CD4-positive, alpha-beta T cell treated with Interleukin-4 for 4 hours (primary cell): ENCODE measurements at regions not wholly inside any gene's neighbourhood (a gene's known extent, or its start where the extent isn't known, plus 50 kb on each side); places are given as distances from the start of the nearest gene placed in this dataset.

Experiments
- DNase-seq: peaks from one replicate; pipeline ENCODE4 v3.0.0-alpha.2; 2020

- no peak for DNase-seq
Measured at GRCh38 chr2:21404137-21404536, 280.4 kb downstream of the TDRD15 start.

GRCh38 chr2:21404827-21405625 lies 281.3 kb downstream of the TDRD15 start:
- no peak for DNase-seq

DNA sequence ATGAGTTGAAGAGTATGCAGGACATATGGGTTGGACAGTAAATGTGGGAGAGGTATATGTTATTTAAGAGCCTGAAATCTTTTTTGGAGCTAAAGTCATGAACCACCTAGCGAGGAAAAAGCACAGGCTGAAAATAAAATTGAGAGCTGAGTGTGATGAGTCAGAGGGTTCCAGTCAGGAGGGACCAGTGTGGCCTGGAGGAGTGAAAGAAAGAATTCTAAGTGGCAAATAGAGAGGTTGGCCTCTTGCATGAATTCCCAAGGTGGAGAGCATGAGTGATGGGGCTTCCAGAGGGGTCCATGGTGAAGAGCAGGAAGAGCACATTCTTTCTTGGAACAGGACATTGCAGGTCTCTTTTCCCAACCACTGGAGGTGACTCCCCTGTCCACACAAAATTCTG lies 282.6 kb downstream of the TDRD15 start:
- DNase-seq: no peak

- no peak for DNase-seq
Measured at GRCh38 chr2:21406911-21407310, 283.1 kb downstream of the TDRD15 start.

- no peak for DNase-seq
Measured at GRCh38 chr2:21407851-21408250, 284.1 kb downstream of the TDRD15 start.

DNA sequence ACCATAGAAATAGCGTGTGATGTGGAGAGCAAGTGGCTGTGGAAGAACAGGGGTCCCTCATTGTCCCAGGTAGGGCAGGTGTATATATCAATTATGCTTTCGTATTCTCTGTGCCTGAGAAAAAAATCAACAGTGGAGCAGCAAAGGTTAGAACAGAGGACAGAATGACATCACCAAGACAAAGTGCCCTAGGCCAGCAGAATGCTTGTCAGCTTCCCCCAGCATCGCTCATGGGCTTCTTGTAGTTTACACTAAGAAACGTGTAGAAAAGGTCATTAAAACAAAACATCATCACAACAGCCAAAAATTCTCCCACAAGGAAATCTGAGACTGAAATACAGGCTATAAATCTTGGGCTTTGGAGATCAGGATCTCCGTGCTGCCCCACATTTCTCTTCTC lies 288.0 kb downstream of the TDRD15 start:
- no peak for DNase-seq

DNA sequence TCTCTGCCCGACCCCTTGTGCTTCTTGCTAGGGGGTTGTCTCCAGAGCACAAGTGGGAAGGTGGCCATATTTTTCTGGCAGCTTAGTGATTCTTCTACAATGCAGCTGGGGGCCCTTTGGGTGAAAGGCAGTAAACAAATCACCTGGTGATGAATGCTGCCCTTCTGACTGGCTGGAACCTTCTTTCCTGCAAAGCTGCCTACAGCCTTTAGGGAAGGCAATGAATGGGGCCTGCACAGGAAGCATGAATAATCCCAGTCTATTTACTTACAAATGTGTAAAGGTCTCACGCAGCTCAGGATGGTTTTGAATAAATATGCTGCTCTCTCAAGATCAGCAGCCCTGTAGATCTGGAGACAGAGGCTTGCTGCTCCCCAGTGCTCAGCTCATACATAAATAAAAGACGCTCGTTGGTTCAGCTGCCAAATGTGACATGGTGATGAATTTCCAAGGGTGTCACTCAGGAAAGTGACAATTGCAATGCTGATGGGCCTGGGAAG lies 289.2 kb downstream of the TDRD15 start:
- DNase-seq: no peak

- no peak for DNase-seq
Measured at GRCh38 chr2:21415234-21415633, 291.5 kb downstream of the TDRD15 start.

- DNase-seq: no peak
Measured at GRCh38 chr2:21416226-21416625, 292.5 kb downstream of the TDRD15 start.

- no peak for DNase-seq
Measured at GRCh38 chr2:21418456-21418855, 294.7 kb downstream of the TDRD15 start.

DNA sequence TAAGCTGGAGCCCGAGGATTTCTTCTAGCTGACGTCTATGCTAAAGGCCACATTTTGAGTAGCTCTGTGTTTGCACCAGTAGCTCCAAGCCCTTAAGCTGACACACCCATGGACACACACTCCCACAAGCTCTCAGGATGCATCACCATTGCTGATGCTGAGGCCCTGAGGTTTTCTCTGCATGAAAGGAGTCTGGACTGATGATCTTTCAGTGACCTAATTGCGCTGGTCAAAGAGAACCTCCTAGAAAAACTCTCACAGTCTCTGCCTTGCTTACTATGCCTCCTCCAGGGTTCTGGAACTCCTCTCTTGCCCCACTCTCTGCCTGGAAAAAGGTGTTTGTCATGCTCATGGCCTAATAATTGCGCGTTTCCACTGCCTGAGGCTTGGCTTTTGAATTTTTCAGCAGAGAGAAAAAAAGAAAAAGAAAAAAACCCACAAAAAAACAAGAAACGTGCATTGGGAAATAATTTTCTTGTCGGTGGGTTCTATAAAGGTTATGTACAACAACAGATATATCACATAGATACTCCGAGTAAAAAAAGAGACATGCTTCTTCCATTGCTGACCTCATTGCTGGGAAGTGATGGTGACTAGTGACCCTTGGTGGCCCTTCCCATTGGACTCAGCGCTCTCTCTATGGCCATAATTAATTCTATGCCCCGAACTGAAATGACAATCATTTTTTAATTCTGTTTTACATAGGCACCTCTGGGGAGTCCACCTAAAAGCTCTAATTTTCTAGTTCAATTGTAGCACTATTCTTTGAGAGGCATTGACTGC lies 297.0 kb downstream of the TDRD15 start:
- DNase-seq: no peak

DNA sequence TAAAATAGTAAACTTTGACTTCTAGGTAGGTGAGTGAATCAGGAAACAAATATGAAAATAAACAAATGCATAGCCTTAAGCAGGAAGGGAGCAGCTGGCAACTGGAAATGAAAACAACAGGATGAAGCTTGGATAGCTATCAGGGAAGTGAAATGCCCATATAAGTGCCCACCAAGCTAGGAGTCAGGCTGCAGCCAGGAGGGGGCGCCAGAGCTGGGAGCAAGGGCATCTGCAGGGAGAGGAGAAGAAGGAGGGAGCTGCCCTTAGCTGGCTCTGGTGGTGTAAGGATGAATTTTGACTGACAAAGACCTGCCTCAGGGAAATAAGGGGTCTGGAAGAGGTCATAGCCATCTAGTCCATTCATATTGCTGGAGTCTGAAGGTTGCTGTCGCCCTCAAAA lies 298.3 kb downstream of the TDRD15 start:
- no peak for DNase-seq

GRCh38 chr2:21422724-21423522 lies 299.2 kb downstream of the TDRD15 start:
- no peak for DNase-seq

- DNase-seq: no peak
Measured at GRCh38 chr2:21423854-21424253, 300.1 kb downstream of the TDRD15 start.

DNA sequence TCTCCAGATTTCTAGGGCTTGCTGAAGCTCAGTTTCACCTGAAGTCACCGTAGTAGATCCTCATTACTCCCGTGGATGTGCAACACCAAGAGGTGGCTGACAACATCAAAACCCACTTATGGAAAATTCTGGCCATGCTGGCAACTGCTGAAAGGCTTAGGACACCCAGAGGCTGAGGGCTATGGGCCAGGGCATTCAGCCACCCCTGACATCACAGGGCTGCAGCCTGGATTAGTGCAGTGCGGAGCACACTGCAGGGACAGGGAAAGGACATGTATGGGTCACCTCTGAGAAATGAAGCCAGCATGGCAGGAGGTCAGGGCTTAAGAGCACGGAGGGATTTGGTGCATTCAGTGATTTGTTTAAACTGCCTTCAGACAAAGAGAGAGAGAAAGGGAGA lies 300.6 kb downstream of the TDRD15 start:
- no peak for DNase-seq

DNA sequence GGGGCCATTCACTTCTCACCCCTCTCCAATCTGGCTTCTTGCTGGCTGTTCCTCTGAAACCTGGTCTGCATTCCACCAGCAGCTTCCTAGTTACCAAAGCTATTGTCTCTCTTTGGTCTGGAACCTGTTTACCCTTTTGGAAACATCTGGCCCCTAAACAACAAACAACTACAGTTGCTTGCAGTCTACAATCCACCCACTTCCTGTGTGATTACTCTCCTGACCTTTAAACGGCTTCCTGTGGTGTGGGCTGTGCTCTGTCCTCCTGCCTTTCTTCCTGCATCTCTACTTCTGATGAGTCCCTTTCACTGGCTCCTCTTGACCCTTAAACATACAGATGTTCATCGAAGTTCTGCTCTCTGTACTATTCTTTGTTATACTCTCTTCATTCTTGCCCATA lies 303.8 kb downstream of the TDRD15 start:
- DNase-seq: no peak

- no peak for DNase-seq
Measured at GRCh38 chr2:21428754-21429153, 305.0 kb downstream of the TDRD15 start.

GRCh38 chr2:21429747-21430146 lies 306.0 kb downstream of the TDRD15 start:
- DNase-seq: no peak

DNA sequence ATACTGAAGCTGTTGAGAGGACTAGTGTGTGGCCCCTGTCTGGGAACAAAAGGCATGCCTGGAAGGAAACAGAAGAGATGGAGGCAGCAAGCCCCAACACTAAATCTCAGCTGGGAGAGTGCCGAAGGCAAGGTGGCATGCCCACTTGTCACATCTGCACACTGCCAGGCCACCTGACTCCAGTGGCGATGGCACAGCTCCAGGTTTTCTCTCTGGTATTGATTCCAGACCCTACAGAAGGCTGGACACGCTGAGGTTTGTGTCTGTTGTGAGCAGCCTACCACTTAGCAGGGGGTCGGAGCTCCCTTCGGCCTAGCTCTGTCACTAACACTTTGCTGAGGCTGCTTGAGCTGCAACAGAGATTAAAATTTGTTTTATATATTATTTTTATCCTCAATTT lies 307.3 kb downstream of the TDRD15 start:
- no peak for DNase-seq

- DNase-seq: no peak
Measured at GRCh38 chr2:21438949-21439348, 315.2 kb downstream of the TDRD15 start.

DNA sequence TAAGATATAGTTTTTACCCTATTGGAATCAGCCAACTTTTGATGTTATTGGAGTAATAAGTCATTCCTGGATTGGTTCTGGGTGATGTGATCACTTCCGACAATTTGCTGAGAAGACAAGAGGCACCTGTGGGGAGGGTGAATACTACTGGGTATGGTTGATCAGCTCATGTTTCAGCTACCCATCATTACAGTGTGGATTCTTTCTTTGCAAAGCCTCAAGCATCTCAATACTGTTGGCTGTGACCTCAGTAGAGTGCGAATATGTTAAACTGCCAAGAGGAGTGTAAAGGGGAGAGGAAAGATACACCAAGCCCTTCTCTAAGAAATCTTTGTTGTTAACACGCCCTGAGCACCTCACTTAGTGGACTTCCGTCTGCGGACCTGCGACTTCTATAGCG lies 317.7 kb downstream of the TDRD15 start:
- no peak for DNase-seq

DNA sequence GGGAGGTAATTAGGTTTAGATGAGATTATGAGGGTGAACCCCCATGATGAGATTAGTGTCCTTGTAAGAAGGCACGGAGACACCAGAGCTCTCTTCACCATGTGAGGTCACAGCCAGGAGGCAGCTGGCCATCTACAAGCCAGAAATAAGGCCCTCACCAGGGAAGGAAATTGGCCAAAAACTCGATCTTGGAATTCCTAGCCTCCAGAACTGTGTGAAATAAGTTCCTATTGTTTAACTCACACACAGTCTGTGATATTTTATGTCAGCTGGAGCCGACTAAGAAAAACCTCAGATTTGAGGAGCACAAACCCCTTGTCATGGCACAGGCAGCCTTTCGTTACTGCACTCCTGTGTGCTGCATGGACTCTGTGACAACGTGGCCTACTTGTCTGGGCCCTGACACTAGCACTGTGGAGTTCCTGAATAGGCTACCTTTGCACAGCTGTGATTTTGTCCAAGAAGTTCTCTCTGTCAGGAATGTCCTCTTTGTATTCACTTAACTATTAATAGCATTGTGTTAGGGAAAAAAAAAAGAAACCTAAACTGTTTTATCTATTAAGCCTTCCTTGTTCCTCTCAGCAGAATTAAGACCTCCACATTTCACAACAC lies 319.8 kb downstream of the TDRD15 start:
- DNase-seq: no peak

DNA sequence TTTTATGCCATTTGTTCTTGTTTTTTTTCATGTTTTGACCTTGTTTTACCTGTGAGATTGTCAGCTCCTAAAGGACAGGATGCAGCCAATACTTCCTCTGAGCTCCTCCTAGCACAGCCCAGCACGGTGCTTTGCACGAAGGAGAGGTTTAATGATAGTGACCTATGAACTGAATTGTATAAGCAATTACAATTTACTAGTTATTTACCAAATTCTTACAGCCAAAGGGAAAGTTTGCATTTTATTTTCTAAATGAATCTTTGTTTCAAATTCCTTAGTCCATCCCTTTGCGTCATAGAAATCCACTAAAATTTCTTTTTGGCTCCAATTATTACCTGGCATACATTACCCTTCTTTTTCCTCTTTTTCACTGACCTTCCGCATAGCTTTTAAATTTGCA lies 326.1 kb downstream of the TDRD15 start:
- DNase-seq: no peak
